ENCODE measurements at regions not wholly inside any gene's neighbourhood (a gene's known extent, or its start where the extent isn't known, plus 50 kb on each side); places are given as distances from the start of the nearest gene placed in this dataset.
"Not testable (repeated sequence)": the region's sequence is repeated elsewhere in the genome, so short reads cannot be mapped to it uniquely, and the experiment has no call there.

DNA sequence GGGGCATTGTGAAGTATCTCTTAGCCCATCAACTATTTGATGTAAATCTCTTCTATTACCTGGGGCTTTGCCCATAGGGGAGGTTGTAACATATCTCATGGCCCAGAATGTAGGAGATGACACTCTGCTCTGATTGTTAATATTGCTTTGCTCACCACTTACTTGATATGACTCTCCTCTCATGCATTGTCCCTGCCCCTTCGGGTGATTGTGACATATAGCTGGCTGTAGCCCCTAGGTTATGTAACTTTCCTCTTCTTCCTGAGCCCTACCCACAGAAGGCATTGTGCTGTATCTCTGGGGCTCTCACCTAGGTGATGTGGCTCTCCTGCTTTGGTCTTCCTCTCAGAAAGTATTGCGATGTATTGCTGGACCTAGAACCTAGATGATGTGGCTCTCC lies 69.1 kb upstream of the ZNF91 start:
- not testable (repeated sequence) for DNase-seq

GRCh38 chr19:23461120-23461519 lies 65.8 kb upstream of the ZNF91 start:
- DNase-seq: no peak

DNA sequence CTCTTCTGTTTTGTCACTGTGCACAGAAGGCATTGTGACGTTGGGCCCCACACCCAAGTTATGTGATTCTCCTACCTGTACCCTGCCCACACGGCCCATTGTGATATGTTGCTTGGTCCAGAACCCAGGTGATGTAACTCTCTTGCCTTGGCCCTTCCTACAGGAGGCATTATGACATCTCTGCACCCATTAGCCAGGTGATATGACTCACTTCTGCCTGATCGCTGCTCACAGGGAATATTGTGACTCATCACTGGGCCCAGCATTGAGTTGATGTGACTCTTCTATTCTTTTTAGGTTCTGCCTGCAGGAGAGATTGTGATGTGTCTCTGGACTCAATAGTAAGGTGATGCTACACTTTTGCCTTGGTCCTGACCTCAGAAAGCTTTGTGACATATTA lies 65.4 kb upstream of the ZNF91 start:
- DNase-seq: no peak
